ENCODE measurements at regions not wholly inside any gene's neighbourhood (a gene's known extent, or its start where the extent isn't known, plus 50 kb on each side); places are given as distances from the start of the nearest gene placed in this dataset.

DNA sequence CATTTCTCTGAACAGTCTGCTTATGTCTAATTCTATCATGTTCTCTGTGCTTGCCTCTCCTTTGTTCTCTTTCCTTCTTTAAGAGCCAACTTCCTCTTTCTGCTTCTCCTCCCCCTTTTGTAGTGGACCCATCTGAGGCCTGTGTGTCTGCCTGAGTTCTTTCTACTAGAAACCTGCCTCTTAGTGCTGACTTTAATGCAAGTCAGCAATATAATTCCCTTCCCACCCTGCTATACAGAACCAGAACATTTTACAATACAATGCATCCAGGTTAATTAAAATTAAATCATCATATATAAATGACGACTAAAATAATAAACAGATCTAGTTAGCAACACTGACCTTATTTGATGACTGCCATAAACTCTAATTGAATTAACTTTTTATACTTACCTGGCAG is 82.6 kb upstream of the GAS1 start:
- no peak for TF ChIP-seq CTCF (IDR thresholded peaks at IDR 0.05)
- DNase-seq (no peak), ATAC-seq (no peak)
- Histone ChIP-seq H3K36me3 (replicated peaks in 1 of 2; ENCODE audit: insufficient read depth in 1 of 2, low read depth in 2 of 2) (no peaks in the 10 kb centered on the region), H3K27me3 (no peaks in the 10 kb centered on the region), H3K4me1 (no peaks in the 10 kb centered on the region), H3K27ac (no peak overlapping the region), H3K9me3 (no peaks in the 10 kb centered on the region), H3K4me3 (no peak overlapping the region)
- intact Hi-C loops (cut with DNase I): no loop called here
- 65 to 66% methylated on average over 1 of the region's 1 CpG for WGBS, 2 donors

DNA sequence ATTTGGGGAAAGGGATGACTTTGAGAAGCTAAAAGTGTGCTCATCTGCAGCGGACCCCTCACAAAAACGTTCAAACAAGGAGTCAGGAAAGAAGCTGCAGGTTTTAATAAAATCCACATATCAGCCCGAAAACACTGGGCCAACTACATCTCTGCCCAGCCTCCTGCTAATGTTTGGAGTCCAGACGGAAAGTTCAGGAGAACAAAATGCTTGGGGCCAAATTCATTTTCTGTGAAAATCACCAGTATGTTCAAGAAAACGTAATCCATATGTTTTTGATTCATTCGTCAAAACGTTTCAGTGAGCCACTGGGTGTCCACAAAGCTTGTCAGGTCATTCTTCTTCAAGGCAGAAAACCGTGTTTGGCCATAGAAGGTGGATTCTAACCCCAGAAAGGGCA is 87.5 kb upstream of the GAS1 start:
- Histone ChIP-seq H3K27ac (no peak overlapping the region), H3K36me3 (replicated peaks in 1 of 2; ENCODE audit: insufficient read depth in 1 of 2, low read depth in 2 of 2) (no peaks in the 10 kb centered on the region), H3K27me3 (no peaks in the 10 kb centered on the region), H3K4me1 (no peaks in the 10 kb centered on the region), H3K9me3 (no peaks in the 10 kb centered on the region), H3K4me3 (no peak overlapping the region)
- TF ChIP-seq POLR2A (IDR thresholded peaks at IDR 0.05): no peak
- DNase-seq: no peak
- intact Hi-C loops (cut with DNase I): no loop called here
- 71 to 76% methylated on average over 8 of the region's 8 CpGs for WGBS, 2 donors
- no peak for ATAC-seq

DNA sequence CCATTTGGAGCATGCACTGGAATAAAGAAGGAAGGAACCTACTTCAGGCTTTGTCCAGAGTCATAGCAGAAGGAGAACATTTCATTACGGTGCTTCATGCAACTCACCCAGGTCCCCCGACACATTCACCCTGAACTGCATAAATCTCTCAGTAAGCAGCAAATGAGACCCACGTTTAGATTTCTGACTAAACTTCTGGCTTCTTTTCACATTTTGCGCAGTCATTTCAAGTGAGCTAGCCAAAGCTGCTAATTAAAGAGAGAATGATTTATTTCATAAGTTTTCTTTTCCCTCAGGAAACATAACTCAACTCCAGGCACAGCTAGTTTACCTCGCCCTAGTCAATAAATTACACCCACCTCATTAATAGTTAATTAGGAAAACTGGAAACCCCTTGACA is 88.6 kb upstream of the GAS1 start:
- no peak overlapping the region for H3K4me3 ChIP-seq
- H3K36me3 ChIP-seq (replicated peaks in 1 of 2; ENCODE audit: insufficient read depth in 1 of 2, low read depth in 2 of 2): no peaks in the 10 kb centered on the region
- ATAC-seq (no peak), DNase-seq (no peak)
- WGBS, 2 donors: 63 to 68% methylated on average over 5 of the region's 5 CpGs
- TF ChIP-seq CTCF (IDR thresholded peaks at IDR 0.05) (no peak), POLR2A (IDR thresholded peaks at IDR 0.05) (no peak)
- no peaks in the 10 kb centered on the region for H3K4me1 ChIP-seq
- no peaks in the 10 kb centered on the region for H3K27me3 ChIP-seq
- intact Hi-C loops (cut with DNase I): no loop called here
- H3K9me3 ChIP-seq: no peaks in the 10 kb centered on the region
- H3K27ac ChIP-seq: no peak overlapping the region

- Histone ChIP-seq H3K27ac (no peak overlapping the region), H3K4me3 (no peak overlapping the region), H3K4me1 (no peaks in the 10 kb centered on the region), H3K36me3 (replicated peaks in 1 of 2; ENCODE audit: insufficient read depth in 1 of 2, low read depth in 2 of 2) (no peaks in the 10 kb centered on the region), H3K9me3 (no peaks in the 10 kb centered on the region), H3K27me3 (no peaks in the 10 kb centered on the region)
- no peak for DNase-seq
- no peak for ATAC-seq
- intact Hi-C loops (cut with DNase I): no loop called here
- 91 to 98% methylated on average over 2 of the region's 2 CpGs for WGBS, 2 donors
- no peak for TF ChIP-seq POLR2A (IDR thresholded peaks at IDR 0.05)
- no peak for TF ChIP-seq CTCF (IDR thresholded peaks at IDR 0.05)
Observed at GRCh38 chr9:87036506-87036905, 89.2 kb upstream of the GAS1 start.

GRCh38 chr9:87039809-87040392 is 92.6 kb upstream of the GAS1 start:
- no peaks in the 10 kb centered on the region for H3K27me3 ChIP-seq
- intact Hi-C loops (cut with DNase I): no loop called here
- 100% methylated on average over 1 of the region's 1 CpG for WGBS, 2 donors
- H3K4me1 ChIP-seq: no peaks in the 10 kb centered on the region
- no peak overlapping the region for H3K4me3 ChIP-seq
- no peaks in the 10 kb centered on the region for H3K36me3 ChIP-seq (replicated peaks in 1 of 2; ENCODE audit: insufficient read depth in 1 of 2, low read depth in 2 of 2)
- no peak for TF ChIP-seq POLR2A (IDR thresholded peaks at IDR 0.05)
- no peak for TF ChIP-seq CTCF (IDR thresholded peaks at IDR 0.05)
- DNase-seq (no peak), ATAC-seq (no peak)
- H3K9me3 ChIP-seq: no peaks in the 10 kb centered on the region
- no peak overlapping the region for H3K27ac ChIP-seq
